GM08714 (cell line): ENCODE measurements at regions not wholly inside any gene's neighbourhood (a gene's known extent, or its start where the extent isn't known, plus 50 kb on each side); places are given as distances from the start of the nearest gene placed in this dataset.

Source experiments
- H3K4me3 ChIP-seq: fragments of 200-500 bp; sonication (Bioruptor generic); 2 replicates; pipeline ENCODE4 v1.5.1; 2014; ENCODE audit warnings: mild to moderate bottlenecking, low read length, inconsistent platforms
- ZNF274 ChIP-seq: IDR thresholded peaks from 2 replicates; pipeline ENCODE4 v1.6.1; 2012; ENCODE audit warnings: mild to moderate bottlenecking, low read depth, low read length

GRCh38 chr9:129341171-129341986 lies 163.3 kb upstream of the IER5L start:
- TF ChIP-seq ZNF274, result no peak
- no peak overlapping the region for H3K4me3 ChIP-seq

GRCh38 chr9:129340427-129341170 lies 162.5 kb upstream of the IER5L start:
- TF ChIP-seq ZNF274, result no peak
- H3K4me3 ChIP-seq, result no peak overlapping the region

- H3K4me3 ChIP-seq, result no peak overlapping the region
- TF ChIP-seq ZNF274, result no peak
Measured at GRCh38 chr9:129339539-129340157, 161.6 kb upstream of the IER5L start.

- no peak for TF ChIP-seq ZNF274
- H3K4me3 ChIP-seq, result no peak overlapping the region
Measured at GRCh38 chr9:129338724-129339430, 160.8 kb upstream of the IER5L start.

GRCh38 chr9:129337336-129338140 lies 159.5 kb upstream of the IER5L start:
- no peak for TF ChIP-seq ZNF274
- H3K4me3 ChIP-seq, result no peak overlapping the region

- no peak overlapping the region for H3K4me3 ChIP-seq
- TF ChIP-seq ZNF274, result no peak
Measured at GRCh38 chr9:129336601-129337331, 158.7 kb upstream of the IER5L start.

GRCh38 chr9:129336130-129336528 lies 158.1 kb upstream of the IER5L start:
- H3K4me3 ChIP-seq, result no peak overlapping the region
- no peak for TF ChIP-seq ZNF274

GRCh38 chr9:129335464-129336129 lies 157.5 kb upstream of the IER5L start:
- TF ChIP-seq ZNF274, result no peak
- H3K4me3 ChIP-seq, result no peak overlapping the region

GRCh38 chr9:129334105-129334935 lies 156.3 kb upstream of the IER5L start:
- no peak overlapping the region for H3K4me3 ChIP-seq
- no peak for TF ChIP-seq ZNF274

GRCh38 chr9:129333617-129334104 lies 155.6 kb upstream of the IER5L start:
- H3K4me3 ChIP-seq, result no peak overlapping the region
- TF ChIP-seq ZNF274, result no peak

GRCh38 chr9:129332581-129332980 lies 154.5 kb upstream of the IER5L start:
- no peak overlapping the region for H3K4me3 ChIP-seq
- no peak for TF ChIP-seq ZNF274
